ENCODE measurements at regions not wholly inside any gene's neighbourhood (a gene's known extent, or its start where the extent isn't known, plus 50 kb on each side); places are given as distances from the start of the nearest gene placed in this dataset.

DNA sequence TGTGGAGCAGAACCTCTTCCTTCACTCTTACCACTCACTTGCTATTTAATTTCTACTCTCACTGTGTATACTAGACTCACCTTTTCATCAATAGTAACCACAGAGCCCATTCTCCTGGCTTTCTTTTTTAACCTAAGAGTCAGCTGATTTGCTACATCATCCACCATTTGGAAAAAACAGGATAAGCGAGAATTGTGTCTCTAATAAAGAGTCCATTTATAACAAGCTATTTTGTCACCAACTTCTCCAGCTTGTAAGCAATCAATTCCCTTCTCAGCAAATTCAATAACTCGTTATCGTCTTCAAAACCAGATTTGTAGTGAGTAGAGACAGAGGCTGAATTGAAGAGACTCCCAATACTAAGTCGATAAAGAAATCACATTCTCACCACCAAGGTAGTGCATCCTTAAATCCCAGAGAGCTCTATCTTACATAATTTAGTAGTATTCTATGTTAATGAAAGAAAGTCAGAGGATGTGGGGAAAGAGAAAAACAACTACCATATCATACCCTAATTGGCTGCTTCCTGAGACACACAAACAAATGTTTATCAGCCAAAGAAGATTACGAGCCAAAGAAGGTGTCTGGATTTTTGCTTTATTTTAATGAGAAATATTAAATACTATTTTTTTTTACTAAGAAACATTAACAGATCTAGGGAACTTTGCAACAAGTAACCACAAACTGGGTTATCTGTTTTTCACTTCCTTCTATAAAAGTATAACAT lies 52.5 kb upstream of the SPTBN1 start:
- Histone ChIP-seq H2AK5ac (ENCODE audit: low read length) (no peak overlapping the region), H4K5ac (ENCODE audit: low read length) (no peak overlapping the region), H3K18ac (ENCODE audit: low read length) (no peak overlapping the region), H2BK15ac (replicated peaks; ENCODE audit: low read depth) (no peak overlapping the region), H3K79me2 (ENCODE audit: control insufficient read depth, insufficient read depth, low read length) (no peaks in the 10 kb centered on the region), H2BK5ac (ENCODE audit: low read length) (peak overlapping the region; percentile 17), H2BK120ac (ENCODE audit: low read depth, low read length) (no peak overlapping the region), H4K8ac (ENCODE audit: low read depth, low read length) (no peak overlapping the region), H3K79me1 (ENCODE audit: low read length) (no peaks in the 10 kb centered on the region), H3K4me1 (ENCODE audit: control insufficient read depth, low read depth, low read length) (peaks cover 6% of the 10 kb centered on the region), H3K4me3 (ENCODE audit: low read length) (no peak overlapping the region), H3K23ac (ENCODE audit: low read length) (no peak overlapping the region), H3K4ac (ENCODE audit: low read depth, low read length) (no peak overlapping the region), H3K56ac (ENCODE audit: low read length) (no peak overlapping the region), H3K36me3 (ENCODE audit: control insufficient read depth, insufficient read depth, low read length) (no peaks in the 10 kb centered on the region), H3K27me3 (ENCODE audit: insufficient read depth, low read length, poor library complexity) (no peaks in the 10 kb centered on the region), H3K27ac (ENCODE audit: low read depth, low read length) (no peak overlapping the region), H3K4me2 (ENCODE audit: low read length) (no peak overlapping the region), H3K9ac (ENCODE audit: low read length) (no peak overlapping the region)
- DNase-seq, result no peak
- WGBS (ENCODE audit: extremely low coverage, insufficient coverage, low lambda C conversion rate), result no CpG with 5 or more reads among the region's 5 CpGs

DNA sequence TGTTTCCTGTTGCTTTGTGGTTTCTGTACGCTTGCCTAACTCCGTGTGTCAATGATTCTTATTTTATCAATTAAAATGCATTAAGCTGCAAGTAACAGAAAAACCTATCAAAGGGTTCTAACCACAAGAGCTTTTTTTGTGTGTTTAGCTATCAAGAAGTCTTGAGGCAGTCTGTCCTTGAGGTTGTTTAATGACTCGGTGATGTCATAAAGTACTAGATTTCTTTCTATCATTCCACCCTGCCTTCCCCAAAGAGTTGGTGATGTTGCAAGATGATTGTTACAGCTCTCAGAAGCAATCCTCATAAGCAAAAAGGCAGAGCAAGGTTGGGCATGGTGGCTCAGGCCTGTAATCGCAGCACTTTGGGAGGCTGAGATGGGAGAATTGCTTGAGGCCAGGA lies 51.9 kb upstream of the SPTBN1 start:
- no CpG with 5 or more reads among the region's 4 CpGs for WGBS (ENCODE audit: extremely low coverage, insufficient coverage, low lambda C conversion rate)

DNA sequence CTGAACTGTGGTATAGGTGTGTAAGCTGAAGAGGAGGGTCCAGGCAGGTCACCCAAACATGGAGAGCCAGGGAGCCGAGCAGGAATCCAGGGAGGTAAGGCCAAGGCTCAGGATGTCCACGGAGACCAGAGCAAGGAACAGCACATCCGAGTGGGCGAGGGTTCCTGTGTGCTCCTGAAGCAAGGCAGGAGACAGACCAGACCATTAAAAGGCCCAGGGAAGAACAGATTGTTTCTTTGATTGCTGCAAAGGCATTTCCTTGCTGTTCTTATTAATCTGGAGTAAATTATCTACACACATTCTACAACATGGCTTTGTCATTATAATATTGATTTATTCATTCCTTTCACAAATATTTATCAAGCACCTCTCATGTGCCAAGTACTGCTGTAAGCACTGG lies 50.1 kb upstream of the SPTBN1 start:
- Histone ChIP-seq H3K36me3 (ENCODE audit: control insufficient read depth, insufficient read depth, low read length) (no peaks in the 10 kb centered on the region), H3K4me1 (ENCODE audit: control insufficient read depth, low read depth, low read length) (peaks cover 6% of the 10 kb centered on the region), H2BK5ac (ENCODE audit: low read length) (no peak overlapping the region), H3K4ac (ENCODE audit: low read depth, low read length) (no peak overlapping the region), H3K4me3 (ENCODE audit: low read length) (no peak overlapping the region), H3K27me3 (ENCODE audit: insufficient read depth, low read length, poor library complexity) (no peaks in the 10 kb centered on the region), H3K18ac (ENCODE audit: low read length) (no peak overlapping the region), H3K9ac (ENCODE audit: low read length) (no peak overlapping the region), H3K27ac (ENCODE audit: low read depth, low read length) (no peak overlapping the region), H2BK120ac (ENCODE audit: low read depth, low read length) (no peak overlapping the region), H2BK15ac (replicated peaks; ENCODE audit: low read depth) (no peak overlapping the region), H3K4me2 (ENCODE audit: low read length) (no peak overlapping the region), H3K56ac (ENCODE audit: low read length) (no peak overlapping the region), H3K79me1 (ENCODE audit: low read length) (no peaks in the 10 kb centered on the region), H4K5ac (ENCODE audit: low read length) (no peak overlapping the region), H2AK5ac (ENCODE audit: low read length) (no peak overlapping the region), H4K8ac (ENCODE audit: low read depth, low read length) (no peak overlapping the region), H3K79me2 (ENCODE audit: control insufficient read depth, insufficient read depth, low read length) (no peaks in the 10 kb centered on the region), H3K23ac (ENCODE audit: low read length) (no peak overlapping the region)
- no CpG with 5 or more reads among the region's 4 CpGs for WGBS (ENCODE audit: extremely low coverage, insufficient coverage, low lambda C conversion rate)
- no peak for DNase-seq

More for the DNA sequence above, 51.9 kb upstream of the SPTBN1 start:
- Histone ChIP-seq H3K79me2 (ENCODE audit: control insufficient read depth, insufficient read depth, low read length) (no peaks in the 10 kb centered on the region), H4K8ac (ENCODE audit: low read depth, low read length) (no peak overlapping the region), H3K4me2 (ENCODE audit: low read length) (no peak overlapping the region), H3K4ac (ENCODE audit: low read depth, low read length) (no peak overlapping the region), H2BK120ac (ENCODE audit: low read depth, low read length) (no peak overlapping the region), H2BK15ac (replicated peaks; ENCODE audit: low read depth) (no peak overlapping the region), H3K23ac (ENCODE audit: low read length) (no peak overlapping the region), H2BK5ac (ENCODE audit: low read length) (no peak overlapping the region), H3K36me3 (ENCODE audit: control insufficient read depth, insufficient read depth, low read length) (no peaks in the 10 kb centered on the region), H3K18ac (ENCODE audit: low read length) (no peak overlapping the region), H3K56ac (ENCODE audit: low read length) (peak overlapping the region; percentile 7), H3K9ac (ENCODE audit: low read length) (no peak overlapping the region), H2AK5ac (ENCODE audit: low read length) (no peak overlapping the region), H4K5ac (ENCODE audit: low read length) (no peak overlapping the region), H3K4me3 (ENCODE audit: low read length) (no peak overlapping the region), H3K27ac (ENCODE audit: low read depth, low read length) (no peak overlapping the region), H3K27me3 (ENCODE audit: insufficient read depth, low read length, poor library complexity) (no peaks in the 10 kb centered on the region), H3K4me1 (ENCODE audit: control insufficient read depth, low read depth, low read length) (peaks cover 6% of the 10 kb centered on the region), H3K79me1 (ENCODE audit: low read length) (no peaks in the 10 kb centered on the region)
- no peak for DNase-seq

All from mesendoderm (in vitro differentiated cells).